Suprapubic skin (tissue), 4 donors: ENCODE measurements at regions not wholly inside any gene's neighbourhood (a gene's known extent, or its start where the extent isn't known, plus 50 kb on each side); places are given as distances from the start of the nearest gene placed in this dataset.
"Not testable (repeated sequence)": the region's sequence is repeated elsewhere in the genome, so short reads cannot be mapped to it uniquely, and the experiment has no call there.

ENCODE experiments used
- DNase-seq, 2 donors: peaks; one replicate each; pipeline ENCODE4 v3.0.0-alpha.2; 2019; ENCODE audit warnings: low spot score in 2 of 2
- H3K27ac ChIP-seq: fragments of 200-600 bp; sonication (generic); one replicate; pipeline ENCODE4 v1.5.1; 2019
- H3K27me3 ChIP-seq: fragments of 200-600 bp; sonication (generic); one replicate; pipeline ENCODE4 v1.5.1; 2019
- H3K36me3 ChIP-seq: fragments of 200-600 bp; sonication (generic); one replicate; pipeline ENCODE4 v1.5.1; 2019
- H3K4me1 ChIP-seq: fragments of 200-600 bp; sonication (generic); one replicate; pipeline ENCODE4 v1.5.1; 2019
- H3K4me3 ChIP-seq: fragments of 200-600 bp; sonication (generic); one replicate; pipeline ENCODE4 v1.5.1; 2019; ENCODE audit warnings: mild to moderate bottlenecking
- H3K9me3 ChIP-seq: fragments of 200-600 bp; sonication (generic); one replicate; pipeline ENCODE4 v1.5.1; 2019
- CTCF ChIP-seq, 2 donors: fragments of 200-600 bp in 1 of 2; fragments of 450-650 bp in 1 of 2; sonication (generic) in 1 of 2; IDR thresholded peaks; one replicate each; pipeline ENCODE4 v1.5.1; 2016 to 2019; ENCODE audit warnings: antibody characterized with exemption in 2 of 2, mild to moderate bottlenecking in 1 of 2, moderate library complexity in 1 of 2
- EP300 ChIP-seq: sonication (generic); formaldehyde crosslinking; IDR thresholded peaks from one replicate; pipeline ENCODE4 v1.6.1; 2017; ENCODE audit warnings: antibody characterized with exemption
- POLR2A ChIP-seq, 2 donors: fragments of 450-650 bp; IDR thresholded peaks; one replicate each; pipeline ENCODE4 v1.6.1; 2017; ENCODE audit warnings: antibody characterized with exemption in 2 of 2, mild to moderate bottlenecking in 2 of 2, moderate library complexity in 2 of 2
- POLR2AphosphoS5 ChIP-seq, 3 donors: sonication (generic); formaldehyde crosslinking; IDR thresholded peaks; one replicate each; pipeline ENCODE4 v1.6.1; 2017; ENCODE audit warnings: antibody characterized with exemption in 3 of 3
- WGBS: methylation state at CpG from one replicate; pipeline ENCODE4 v1.1.5; 2018; 5-methylcytosine and 5-hydroxymethylcytosine counted together

- Histone ChIP-seq H3K4me1 (no peaks in the 10 kb centered on the region), H3K9me3 (no peaks in the 10 kb centered on the region), H3K27me3 (no peaks in the 10 kb centered on the region), H3K4me3 (no peak overlapping the region), H3K27ac (no peak overlapping the region), H3K36me3 (no peaks in the 10 kb centered on the region)
- DNase-seq = no peak
- TF ChIP-seq POLR2A (IDR thresholded peaks at IDR 0.05) = no peak
- WGBS = 97% methylated on average over 1 of the region's 1 CpG
Measured at GRCh38 chr7:15813448-15813847, 127.0 kb upstream of the MEOX2 start.

- H3K27me3 ChIP-seq, H3K27ac ChIP-seq: not testable (repeated sequence)
- WGBS = 59% methylated on average over 1 of the region's 1 CpG
Measured at GRCh38 chr7:15810383-15810782, 123.9 kb upstream of the MEOX2 start.

GRCh38 chr7:15809936-15810335, 123.5 kb upstream of the MEOX2 start:
- 55% methylated on average over 1 of the region's 1 CpG for WGBS

More at GRCh38 chr7:15810383-15810782, 123.9 kb upstream of the MEOX2 start:
- not testable (repeated sequence) for H3K36me3 ChIP-seq, H3K9me3 ChIP-seq, H3K4me3 ChIP-seq, DNase-seq, H3K4me1 ChIP-seq

GRCh38 chr7:15805891-15806290, 119.4 kb upstream of the MEOX2 start:
- WGBS = 64% methylated on average over 2 of the region's 2 CpGs
- no peak for TF ChIP-seq EP300
- TF ChIP-seq POLR2AphosphoS5 (IDR thresholded peaks at IDR 0.05) = no peak
- no peak for TF ChIP-seq POLR2A (IDR thresholded peaks at IDR 0.05)
- no peak for TF ChIP-seq CTCF (IDR thresholded peaks at IDR 0.05)
- no peaks in the 10 kb centered on the region for H3K36me3 ChIP-seq

More at GRCh38 chr7:15809936-15810335, 123.5 kb upstream of the MEOX2 start:
- H3K9me3 ChIP-seq, H3K4me1 ChIP-seq, H3K36me3 ChIP-seq, H3K27me3 ChIP-seq, H3K27ac ChIP-seq, H3K4me3 ChIP-seq, DNase-seq: not testable (repeated sequence)

GRCh38 chr7:15802425-15802824, 115.9 kb upstream of the MEOX2 start:
- H3K27ac ChIP-seq = no peak overlapping the region
- H3K4me3 ChIP-seq = no peak overlapping the region
- no peak for TF ChIP-seq POLR2AphosphoS5 (IDR thresholded peaks at IDR 0.05)
- no peak for TF ChIP-seq POLR2A (IDR thresholded peaks at IDR 0.05)
- no peak for TF ChIP-seq EP300
- no peak for TF ChIP-seq CTCF (IDR thresholded peaks at IDR 0.05)
- peaks cover 3% of the 10 kb centered on the region for H3K4me1 ChIP-seq
- 84% methylated on average over 1 of the region's 1 CpG for WGBS
- no peak for DNase-seq
- H3K9me3 ChIP-seq = no peaks in the 10 kb centered on the region
- no peaks in the 10 kb centered on the region for H3K36me3 ChIP-seq
- H3K27me3 ChIP-seq = no peaks in the 10 kb centered on the region

More at GRCh38 chr7:15805891-15806290, 119.4 kb upstream of the MEOX2 start:
- Histone ChIP-seq H3K4me3 (no peak overlapping the region), H3K27me3 (no peaks in the 10 kb centered on the region), H3K4me1 (peaks cover 3% of the 10 kb centered on the region), H3K9me3 (no peaks in the 10 kb centered on the region), H3K27ac (no peak overlapping the region)
- no peak for DNase-seq

- Histone ChIP-seq H3K4me3 (no peak overlapping the region), H3K4me1 (peaks cover 3% of the 10 kb centered on the region), H3K36me3 (no peaks in the 10 kb centered on the region), H3K27me3 (no peaks in the 10 kb centered on the region), H3K27ac (no peak overlapping the region), H3K9me3 (no peaks in the 10 kb centered on the region)
- WGBS = 41% methylated on average over 3 of the region's 3 CpGs
- DNase-seq = no peak
- TF ChIP-seq POLR2AphosphoS5 (IDR thresholded peaks at IDR 0.05) = no peak
- TF ChIP-seq CTCF (IDR thresholded peaks at IDR 0.05) = no peak
- TF ChIP-seq EP300 = no peak
- no peak for TF ChIP-seq POLR2A (IDR thresholded peaks at IDR 0.05)
Measured at GRCh38 chr7:15801551-15801950, 115.1 kb upstream of the MEOX2 start.

- Histone ChIP-seq H3K4me3 (no peak overlapping the region), H3K4me1 (peaks cover 3% of the 10 kb centered on the region), H3K27me3 (no peaks in the 10 kb centered on the region), H3K9me3 (no peaks in the 10 kb centered on the region), H3K36me3 (no peaks in the 10 kb centered on the region), H3K27ac (no peak overlapping the region)
- DNase-seq = no peak
- TF ChIP-seq POLR2A (IDR thresholded peaks at IDR 0.05) (no peak), EP300 (no peak), CTCF (IDR thresholded peaks at IDR 0.05) (no peak), POLR2AphosphoS5 (IDR thresholded peaks at IDR 0.05) (no peak)
Measured at GRCh38 chr7:15801041-15801440, 114.6 kb upstream of the MEOX2 start.
